NCI-H2029 treated with DMSO at 0.1 percent for 48 hours (cell line): ENCODE measurements at regions not wholly inside any gene's neighbourhood (a gene's known extent, or its start where the extent isn't known, plus 50 kb on each side); places are given as distances from the start of the nearest gene placed in this dataset.
"Not testable (repeated sequence)": the region's sequence is repeated elsewhere in the genome, so short reads cannot be mapped to it uniquely, and the experiment has no call there.

ENCODE experiments used
- DNase-seq: peaks from one replicate; lab custom pipeline; 2025; lab: John Stamatoyannopoulos, UW

- no peak for DNase-seq
These were observed 221.9 kb downstream of the NDUFA10 start for GRCh38 chr2:239803102-239803765.

- DNase-seq = no peak
These were observed 222.9 kb downstream of the NDUFA10 start for GRCh38 chr2:239802185-239802649.

GRCh38 chr2:239801404-239802184 lies 223.5 kb downstream of the NDUFA10 start:
- no peak for DNase-seq

- no peak for DNase-seq
These were observed 224.3 kb downstream of the NDUFA10 start for GRCh38 chr2:239800785-239801386.

GRCh38 chr2:239797316-239797715 lies 227.8 kb downstream of the NDUFA10 start:
- DNase-seq = no peak

DNA sequence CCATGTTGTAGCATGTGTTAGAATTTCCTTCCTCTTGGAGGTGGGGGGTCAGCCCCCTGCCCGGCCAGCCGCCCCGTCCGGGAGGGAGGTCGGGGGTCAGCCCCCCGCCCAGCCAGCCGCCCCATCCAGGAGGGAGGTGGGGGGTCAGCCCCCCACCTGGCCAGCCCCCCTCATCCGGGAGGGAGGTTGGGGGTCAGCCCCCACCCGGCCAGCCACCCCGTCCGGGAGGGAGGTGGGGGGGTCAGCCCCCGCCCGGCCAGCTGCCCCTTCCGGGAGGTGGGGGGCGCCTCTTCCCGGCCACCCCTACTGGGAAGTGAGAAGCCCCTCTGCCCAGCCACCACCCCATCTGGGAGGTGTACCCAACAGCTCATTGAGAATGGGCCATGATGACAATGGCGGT lies 229.4 kb downstream of the NDUFA10 start:
- not testable (repeated sequence) for DNase-seq

DNA sequence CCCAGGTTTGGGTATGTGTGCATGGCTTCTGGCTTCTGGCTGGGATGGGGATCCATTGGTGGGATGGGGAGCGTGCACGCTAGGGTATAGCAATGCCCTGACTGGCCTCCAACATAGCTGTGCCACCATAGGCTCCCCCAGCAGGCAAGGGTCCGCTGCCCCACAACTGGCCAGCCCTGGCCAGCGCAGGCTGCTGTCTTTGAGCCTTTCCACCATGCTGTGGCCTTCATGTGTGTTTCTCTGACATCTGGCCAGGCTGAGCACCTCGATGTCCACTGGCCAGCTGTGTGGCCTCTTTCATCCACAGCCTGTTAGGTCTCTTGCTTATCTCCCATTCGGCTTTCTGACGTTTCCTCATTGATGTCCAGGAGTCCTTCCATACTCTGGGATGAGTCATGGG lies 231.3 kb downstream of the NDUFA10 start:
- DNase-seq = no peak

DNA sequence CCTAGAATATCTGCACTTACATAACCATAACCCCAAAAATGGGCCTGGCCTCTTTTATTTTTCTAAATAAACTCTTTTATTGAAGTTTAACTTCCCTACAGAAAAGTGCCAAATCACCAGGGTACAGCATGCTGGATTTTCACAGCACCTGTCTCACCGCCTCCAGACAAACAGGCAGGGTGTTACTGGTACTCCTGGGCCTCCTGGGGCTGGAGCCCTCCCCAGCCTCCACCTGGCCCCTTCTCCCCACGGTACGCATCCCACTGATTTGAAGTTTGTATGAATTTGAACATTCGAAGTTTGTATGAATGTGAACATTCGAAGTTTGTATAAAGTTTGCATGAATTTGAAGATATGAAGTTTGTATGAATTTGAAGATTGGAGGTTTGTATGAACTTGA lies 232.1 kb downstream of the NDUFA10 start:
- no peak for DNase-seq

DNA sequence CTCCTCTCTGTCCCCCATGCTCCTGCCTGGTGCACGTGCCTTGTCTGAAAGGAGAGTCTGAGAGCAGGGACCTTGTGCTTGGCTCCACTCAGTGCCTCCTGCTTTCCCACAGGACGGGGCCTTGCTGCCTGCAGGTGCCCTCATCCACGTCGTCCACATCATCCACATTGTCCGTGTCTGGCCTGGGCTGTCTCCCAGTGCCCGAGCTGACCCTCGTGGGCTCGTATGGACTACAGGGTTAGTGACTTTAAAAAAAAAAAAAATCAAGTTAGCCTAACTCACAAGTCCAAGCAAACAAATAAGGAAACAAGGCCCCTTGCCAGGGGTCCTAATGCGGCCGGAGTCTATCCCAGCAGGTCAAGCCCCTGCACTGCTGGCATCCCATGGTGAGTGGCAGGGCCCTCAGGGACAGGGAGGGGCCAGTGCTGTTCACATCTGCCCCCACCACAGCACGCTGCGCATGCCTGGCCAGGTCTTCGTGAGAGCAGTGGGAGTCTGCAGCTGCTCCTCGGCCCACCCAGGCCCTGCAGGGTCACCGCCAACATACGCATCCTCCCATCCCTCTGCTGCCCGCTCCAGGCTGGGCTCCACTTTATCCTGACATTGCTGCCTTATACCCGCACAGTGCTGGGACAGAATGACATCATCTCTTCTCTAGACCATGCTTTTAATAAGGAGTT lies 232.6 kb downstream of the NDUFA10 start:
- no peak for DNase-seq

DNA sequence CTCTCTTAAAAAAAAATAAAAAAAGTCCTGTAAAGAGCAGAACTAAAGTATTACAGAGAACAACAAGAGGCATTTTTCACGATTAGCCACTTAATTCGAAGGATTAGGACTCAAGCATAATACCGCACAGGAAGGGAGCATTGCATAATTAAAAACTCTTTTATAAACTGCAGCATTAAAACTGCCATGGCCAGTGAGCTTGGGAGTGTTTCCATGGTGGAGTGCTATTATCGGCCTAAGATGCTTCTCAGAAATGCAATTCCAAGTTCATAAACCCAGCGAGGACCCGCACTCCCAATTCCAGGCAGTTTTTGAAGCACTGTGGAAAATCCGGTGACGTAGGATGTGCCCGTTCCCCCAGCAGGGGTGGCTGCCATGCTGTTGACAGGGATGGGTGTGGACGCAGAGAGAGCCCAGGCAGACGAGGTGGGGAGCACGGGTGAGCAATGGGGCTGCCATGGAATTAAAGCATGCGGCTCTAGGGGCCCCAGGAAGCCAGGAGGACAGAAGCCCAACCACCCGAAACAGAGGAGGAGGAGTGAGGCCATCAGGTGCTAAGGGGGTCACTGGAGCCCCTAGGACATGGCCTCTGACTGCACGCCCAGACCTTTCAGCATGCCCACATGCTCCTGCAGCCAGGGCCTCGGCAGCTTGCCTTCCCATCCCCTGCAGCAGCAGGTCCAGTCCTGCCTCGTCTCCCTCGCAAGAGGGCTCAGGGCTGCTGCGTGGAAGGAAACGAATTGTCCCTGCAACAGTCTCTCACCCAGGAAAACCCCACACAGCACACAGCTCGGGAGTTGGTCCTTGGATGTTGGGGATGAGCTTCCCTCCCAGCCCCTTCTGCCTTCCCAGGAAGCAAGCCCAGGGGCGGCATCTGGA lies 233.4 kb downstream of the NDUFA10 start:
- DNase-seq = no peak

- DNase-seq = no peak
These were observed 234.4 kb downstream of the NDUFA10 start for GRCh38 chr2:239790721-239791120.

GRCh38 chr2:239790313-239790712 lies 234.8 kb downstream of the NDUFA10 start:
- DNase-seq = no peak

GRCh38 chr2:239789711-239790110 lies 235.4 kb downstream of the NDUFA10 start:
- no peak for DNase-seq

DNA sequence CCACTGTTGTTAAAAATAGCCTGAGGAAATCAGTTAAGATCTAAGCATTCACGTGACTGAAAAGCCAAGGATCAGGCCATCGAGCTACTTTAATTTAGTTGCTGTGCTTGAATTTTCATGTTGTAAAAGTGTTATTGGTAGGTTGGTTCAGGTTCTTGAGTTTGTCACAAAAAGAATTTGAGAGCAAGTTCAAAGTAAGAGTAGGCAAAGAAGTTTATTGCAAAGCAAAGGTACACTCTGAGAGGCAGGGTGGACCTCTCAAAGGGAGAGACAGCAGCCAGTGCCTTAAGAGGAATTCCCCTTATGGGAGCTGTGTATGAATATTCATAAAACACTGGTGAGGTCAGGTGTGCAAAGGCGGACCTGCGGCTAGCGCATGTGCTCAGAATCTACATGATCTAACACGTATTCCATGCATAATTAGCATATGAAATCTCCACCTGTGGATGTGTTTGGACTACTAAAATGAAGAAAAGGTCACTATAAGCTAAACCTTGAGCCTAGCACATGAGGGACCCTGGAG lies 236.5 kb downstream of the NDUFA10 start:
- no peak for DNase-seq

- no peak for DNase-seq
These were observed 237.5 kb downstream of the NDUFA10 start for GRCh38 chr2:239787538-239788050.

DNA sequence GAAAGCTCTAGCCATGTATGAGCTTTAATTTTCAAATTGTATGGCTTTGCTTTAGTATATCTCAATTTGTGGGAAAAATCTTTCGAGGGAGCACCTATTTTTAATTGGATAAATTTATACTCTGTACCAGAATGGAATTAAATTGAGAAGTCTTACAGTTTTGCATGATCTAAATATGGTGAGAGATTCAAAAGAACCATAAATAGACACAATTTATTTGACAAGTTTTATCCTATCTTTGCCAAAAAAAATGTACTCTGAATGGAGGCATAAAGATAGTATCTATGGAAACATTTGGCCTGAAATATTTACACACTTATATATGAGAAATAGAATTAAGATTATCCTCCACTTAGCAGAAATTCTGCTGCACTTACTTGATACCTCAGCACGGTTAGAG lies 238.4 kb downstream of the NDUFA10 start:
- no peak for DNase-seq

GRCh38 chr2:239781454-239781853 lies 243.7 kb downstream of the NDUFA10 start:
- no peak for DNase-seq

- no peak for DNase-seq
These were observed 244.7 kb downstream of the NDUFA10 start for GRCh38 chr2:239780236-239780994.

DNA sequence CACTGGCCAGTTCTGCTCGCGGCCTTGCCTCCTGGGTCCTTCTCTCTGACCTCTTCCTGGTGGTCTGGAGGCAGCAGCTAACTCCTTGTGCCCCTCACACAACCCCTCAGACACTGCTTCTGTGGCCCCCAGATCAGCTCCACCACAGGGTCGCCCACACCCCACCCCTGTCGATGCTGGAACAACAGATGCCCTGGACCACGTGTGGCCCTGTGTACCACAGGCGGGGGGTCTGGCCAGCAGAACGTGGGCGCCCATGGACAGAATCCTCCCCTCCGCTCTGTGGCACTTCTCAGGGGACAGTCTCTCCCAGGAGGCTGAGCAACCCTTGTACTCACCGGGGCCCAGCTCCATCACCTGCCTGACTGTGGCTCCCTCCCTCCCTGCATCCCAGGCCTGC lies 245.6 kb downstream of the NDUFA10 start:
- DNase-seq = no peak

DNA sequence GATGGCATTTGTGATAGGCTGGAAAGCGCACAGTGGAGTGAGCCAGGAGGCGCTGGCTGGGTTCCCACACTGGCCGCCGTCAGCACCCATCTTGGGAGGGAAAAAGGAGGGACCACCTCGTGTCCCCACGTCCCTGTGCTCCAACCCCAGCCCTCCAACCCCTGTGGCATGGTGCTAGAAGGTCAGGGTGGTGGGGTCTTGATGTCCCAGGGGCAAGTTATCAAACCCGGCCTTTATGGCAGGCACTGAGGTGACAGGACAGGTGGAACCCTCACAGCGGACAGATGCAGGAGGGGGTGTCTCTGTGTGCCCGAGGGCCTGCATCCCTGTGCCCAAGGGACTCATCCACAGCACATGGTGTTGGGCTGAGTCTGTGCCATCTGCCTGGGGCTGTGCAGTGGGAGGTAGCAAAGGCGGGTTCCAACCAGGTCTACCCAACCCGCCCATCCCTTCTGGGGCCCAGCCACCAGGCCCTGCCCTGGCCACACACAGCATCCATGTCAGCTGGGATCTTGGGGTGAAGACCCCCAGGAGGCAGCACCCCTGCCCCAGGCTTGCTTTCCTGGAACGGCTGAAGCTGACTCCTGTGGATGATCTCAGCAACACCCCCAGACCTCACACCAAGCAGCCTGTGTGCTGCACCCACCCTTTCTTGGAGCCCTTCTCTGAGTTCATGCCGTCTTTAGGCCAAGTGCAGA lies 246.1 kb downstream of the NDUFA10 start:
- DNase-seq = no peak
